Lower lobe of right lung (tissue), 2 donors: ENCODE measurements at regions not wholly inside any gene's neighbourhood (a gene's known extent, or its start where the extent isn't known, plus 50 kb on each side); places are given as distances from the start of the nearest gene placed in this dataset.

ENCODE experiments used
- ATAC-seq, 2 donors: fragments of 200-7000 bp; cut with Tn5 transposase; one replicate each; pipeline ENCODE4 v1.9.1; 2020 to 2022; ENCODE audit warnings: mild to moderate bottlenecking in 2 of 2, moderate library complexity in 2 of 2
- DNase-seq: peaks from one replicate; pipeline ENCODE4 v3.0.0-alpha.2; 2020
- H3K27ac ChIP-seq: fragments of 200-600 bp; one replicate; pipeline ENCODE4 v1.8.0; 2022
- H3K27me3 ChIP-seq: fragments of 200-600 bp; one replicate; pipeline ENCODE4 v1.8.0; 2022; ENCODE audit warnings: low read depth
- H3K36me3 ChIP-seq: fragments of 200-600 bp; one replicate; pipeline ENCODE4 v1.8.0; 2022; ENCODE audit warnings: mild to moderate bottlenecking
- H3K4me1 ChIP-seq: fragments of 200-600 bp; one replicate; pipeline ENCODE4 v1.8.0; 2022
- H3K4me3 ChIP-seq: fragments of 200-600 bp; one replicate; pipeline ENCODE4 v1.8.0; 2022; ENCODE audit warnings: mild to moderate bottlenecking
- H3K9me3 ChIP-seq: fragments of 200-600 bp; one replicate; pipeline ENCODE4 v1.8.0; 2022
- intact Hi-C: fragments of 100-400 bp; cut with DNase I; formaldehyde crosslinking; loops from one replicate; pipeline ENCODE4 v1.11.0; 2022
- TF ChIP-seq, protein P1 (sequence below): fragments of 200-600 bp; IDR thresholded peaks from one replicate; pipeline ENCODE4 v1.8.0; 2022; ENCODE audit warnings: antibody characterized with exemption, mild to moderate bottlenecking
- donor health status: DM: no; HTN: yes; CAD: no; lungs with severe emphysema.

DNA sequence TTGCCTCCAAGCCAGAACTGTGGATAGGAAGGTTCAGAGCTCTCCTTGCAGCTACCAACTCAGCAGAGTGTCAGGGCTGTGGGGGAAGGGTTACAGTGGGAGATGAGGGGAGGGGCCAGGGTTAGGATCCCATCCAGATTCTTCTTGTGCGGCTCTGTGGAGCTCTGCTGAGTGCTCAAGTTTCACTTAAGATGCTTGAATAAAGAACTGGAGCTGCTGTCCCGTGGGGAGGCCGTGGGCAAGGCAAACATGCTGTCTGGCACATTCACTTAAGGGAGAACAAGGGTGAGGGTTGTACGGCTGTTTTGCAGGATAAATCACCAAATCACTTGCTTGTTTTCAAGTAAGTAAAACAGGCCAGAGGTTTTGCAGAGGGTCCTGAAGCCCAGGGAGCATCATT is 197.1 kb downstream of the FAM76B start:
- H3K27ac ChIP-seq, result no peak overlapping the region
- no peak overlapping the region for H3K4me3 ChIP-seq
- DNase-seq, result no peak
- H3K9me3 ChIP-seq, result no peaks in the 10 kb centered on the region
- no peaks in the 10 kb centered on the region for H3K36me3 ChIP-seq
- peak; percentile 32 to 53 for ATAC-seq
- no peaks in the 10 kb centered on the region for H3K4me1 ChIP-seq
- intact Hi-C loops, result no loop called here
- TF ChIP-seq, protein P1, sequence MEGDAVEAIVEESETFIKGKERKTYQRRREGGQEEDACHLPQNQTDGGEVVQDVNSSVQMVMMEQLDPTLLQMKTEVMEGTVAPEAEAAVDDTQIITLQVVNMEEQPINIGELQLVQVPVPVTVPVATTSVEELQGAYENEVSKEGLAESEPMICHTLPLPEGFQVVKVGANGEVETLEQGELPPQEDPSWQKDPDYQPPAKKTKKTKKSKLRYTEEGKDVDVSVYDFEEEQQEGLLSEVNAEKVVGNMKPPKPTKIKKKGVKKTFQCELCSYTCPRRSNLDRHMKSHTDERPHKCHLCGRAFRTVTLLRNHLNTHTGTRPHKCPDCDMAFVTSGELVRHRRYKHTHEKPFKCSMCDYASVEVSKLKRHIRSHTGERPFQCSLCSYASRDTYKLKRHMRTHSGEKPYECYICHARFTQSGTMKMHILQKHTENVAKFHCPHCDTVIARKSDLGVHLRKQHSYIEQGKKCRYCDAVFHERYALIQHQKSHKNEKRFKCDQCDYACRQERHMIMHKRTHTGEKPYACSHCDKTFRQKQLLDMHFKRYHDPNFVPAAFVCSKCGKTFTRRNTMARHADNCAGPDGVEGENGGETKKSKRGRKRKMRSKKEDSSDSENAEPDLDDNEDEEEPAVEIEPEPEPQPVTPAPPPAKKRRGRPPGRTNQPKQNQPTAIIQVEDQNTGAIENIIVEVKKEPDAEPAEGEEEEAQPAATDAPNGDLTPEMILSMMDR, result no peak
- H3K27me3 ChIP-seq, result no peaks in the 10 kb centered on the region

DNA sequence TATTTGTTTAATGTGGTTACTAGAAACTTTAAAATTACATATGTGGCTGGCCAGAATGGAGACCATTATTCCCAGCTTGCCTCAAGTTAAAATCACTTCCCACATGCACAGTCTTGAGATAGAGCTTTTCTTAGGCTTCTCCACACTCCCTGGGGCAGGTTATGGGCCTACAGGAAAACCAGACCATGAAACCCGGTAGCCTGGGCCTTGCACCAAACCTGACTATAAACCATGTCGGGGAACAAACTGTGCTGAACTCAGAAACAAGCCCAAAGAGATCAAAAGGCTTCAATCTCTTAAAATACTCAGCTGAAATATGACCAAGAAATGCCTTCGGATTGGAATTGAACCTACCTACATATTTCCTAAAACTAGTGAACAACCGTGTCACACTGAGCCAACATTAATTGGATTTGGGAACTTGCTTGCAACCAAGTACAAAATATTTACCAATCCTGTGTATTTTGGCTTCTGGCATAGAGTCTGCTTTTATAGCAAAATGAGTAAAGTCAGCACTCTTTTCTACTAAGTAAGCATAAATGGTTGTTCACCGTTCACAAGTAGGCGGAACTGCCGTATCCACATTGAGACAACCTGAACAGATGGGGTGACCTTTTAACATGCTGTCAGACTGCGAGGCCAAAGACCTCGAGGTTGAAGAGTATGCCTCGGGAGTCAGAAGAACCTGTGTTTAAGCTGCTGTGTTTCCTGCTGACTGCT is 199.5 kb downstream of the FAM76B start:
- H3K9me3 ChIP-seq, result no peaks in the 10 kb centered on the region
- no peaks in the 10 kb centered on the region for H3K36me3 ChIP-seq
- DNase-seq, result no peak
- no peaks in the 10 kb centered on the region for H3K4me1 ChIP-seq
- no peak overlapping the region for H3K4me3 ChIP-seq
- TF ChIP-seq, protein P1, result no peak
- no peaks in the 10 kb centered on the region for H3K27me3 ChIP-seq
- no peak overlapping the region for H3K27ac ChIP-seq
- ATAC-seq, result no peak
- intact Hi-C loops, result no loop called here

DNA sequence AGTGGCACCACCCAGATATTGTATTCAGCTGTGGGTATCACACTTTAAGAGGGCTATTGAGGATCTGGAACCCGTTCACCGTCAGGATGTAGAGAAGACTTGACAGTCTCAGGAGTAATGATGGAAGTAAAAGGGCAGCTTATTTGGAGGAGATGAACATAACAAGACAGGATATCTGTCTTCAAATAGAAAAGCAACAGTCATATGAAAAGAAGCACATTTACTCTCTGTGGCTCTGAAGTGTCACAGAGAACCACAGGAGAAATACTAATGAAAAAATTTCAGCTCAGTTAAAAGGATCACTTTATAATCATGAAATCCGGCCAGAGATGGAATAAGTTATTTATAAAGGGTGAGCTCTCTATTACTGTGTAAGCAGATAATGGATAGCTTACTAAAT is 200.8 kb downstream of the FAM76B start:
- H3K9me3 ChIP-seq, result no peaks in the 10 kb centered on the region
- H3K4me1 ChIP-seq, result no peaks in the 10 kb centered on the region
- intact Hi-C loops, result no loop called here
- ATAC-seq, result no peak
- TF ChIP-seq, protein P1, result no peak
- no peaks in the 10 kb centered on the region for H3K36me3 ChIP-seq
- no peak for DNase-seq
- H3K4me3 ChIP-seq, result no peak overlapping the region
- no peaks in the 10 kb centered on the region for H3K27me3 ChIP-seq
- no peak overlapping the region for H3K27ac ChIP-seq

DNA sequence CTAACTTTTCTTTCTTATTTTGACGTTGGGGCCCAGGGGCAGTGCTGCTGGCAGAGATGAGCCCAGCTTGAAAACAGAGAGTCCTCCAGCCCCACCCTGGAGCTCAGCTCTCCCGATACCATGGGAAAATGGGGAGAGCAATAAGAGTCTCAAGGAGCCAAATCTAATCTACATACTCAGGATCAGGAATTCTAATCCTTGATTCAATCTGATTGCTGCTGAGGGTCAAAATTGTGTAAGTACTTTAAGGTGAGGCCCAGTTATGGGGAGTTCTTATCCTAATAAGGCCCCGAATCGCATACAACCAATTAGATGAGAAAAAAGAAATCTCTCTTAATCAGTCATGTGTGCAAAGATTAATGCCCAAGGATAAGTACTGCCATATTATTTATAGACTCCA is 202.9 kb downstream of the FAM76B start:
- intact Hi-C loops, result no loop called here
- ATAC-seq, result no peak

DNA sequence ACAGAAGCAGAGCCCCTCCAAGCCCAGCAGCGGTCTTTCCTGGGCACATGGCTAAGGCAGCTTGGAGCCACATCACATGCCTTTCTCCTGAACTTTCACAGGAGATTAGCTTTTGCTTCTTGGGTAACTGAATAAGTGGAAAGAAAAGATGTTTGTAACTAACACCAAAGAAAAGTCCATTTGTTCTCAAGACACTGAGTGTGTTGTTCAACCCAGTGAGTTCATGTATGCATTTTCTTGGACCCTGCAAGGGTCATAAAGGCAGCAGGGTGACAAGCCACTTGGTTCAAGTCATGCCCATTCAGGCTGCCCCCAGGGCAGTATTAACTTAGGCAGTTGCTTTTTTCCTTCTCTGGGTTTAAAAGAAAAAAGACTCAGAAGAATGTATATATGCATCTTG is 203.4 kb downstream of the FAM76B start:
- ATAC-seq, result no peak
- TF ChIP-seq, protein P1, result no peak
- no peak overlapping the region for H3K4me3 ChIP-seq
- no peaks in the 10 kb centered on the region for H3K36me3 ChIP-seq
- no peak overlapping the region for H3K27ac ChIP-seq
- H3K4me1 ChIP-seq, result no peaks in the 10 kb centered on the region
- intact Hi-C loops, result no loop called here
- H3K27me3 ChIP-seq, result no peaks in the 10 kb centered on the region
- no peaks in the 10 kb centered on the region for H3K9me3 ChIP-seq
- DNase-seq, result no peak

More for the DNA sequence above, 202.9 kb downstream of the FAM76B start:
- Histone ChIP-seq H3K4me3 (no peak overlapping the region), H3K4me1 (no peaks in the 10 kb centered on the region), H3K27me3 (no peaks in the 10 kb centered on the region), H3K27ac (no peak overlapping the region), H3K36me3 (no peaks in the 10 kb centered on the region), H3K9me3 (no peaks in the 10 kb centered on the region)
- TF ChIP-seq, protein P1, result no peak
- DNase-seq, result no peak
